Activated CD4-positive, alpha-beta T cell treated with anti-CD3 and anti-CD28 coated beads for 48 hours (primary cell): ENCODE measurements at regions not wholly inside any gene's neighbourhood (a gene's known extent, or its start where the extent isn't known, plus 50 kb on each side); places are given as distances from the start of the nearest gene placed in this dataset.
"Not testable (repeated sequence)": the region's sequence is repeated elsewhere in the genome, so short reads cannot be mapped to it uniquely, and the experiment has no call there.

Source experiments
- DNase-seq: peaks from one replicate; pipeline ENCODE4 v3.0.0-alpha.2; 2020

GRCh38 chr17:68142595-68142994 is 105.2 kb upstream of the AMZ2 start:
- no peak for DNase-seq

GRCh38 chr17:68143425-68143824 is 104.4 kb upstream of the AMZ2 start:
- DNase-seq: no peak

GRCh38 chr17:68145088-68145487 is 102.8 kb upstream of the AMZ2 start:
- DNase-seq: no peak

- no peak for DNase-seq
Observed at GRCh38 chr17:68148936-68149335, 98.9 kb upstream of the AMZ2 start.

GRCh38 chr17:68152161-68152571 is 95.7 kb upstream of the AMZ2 start:
- DNase-seq: no peak

GRCh38 chr17:68155692-68156091 is 92.2 kb upstream of the AMZ2 start:
- DNase-seq: no peak

- DNase-seq: no peak
Observed at GRCh38 chr17:68161644-68162428, 86.0 kb upstream of the AMZ2 start.

- DNase-seq: not testable (repeated sequence)
Observed at GRCh38 chr17:68168273-68169164, 79.3 kb upstream of the AMZ2 start.

GRCh38 chr17:68169165-68169821 is 78.5 kb upstream of the AMZ2 start:
- not testable (repeated sequence) for DNase-seq

GRCh38 chr17:68169840-68170239 is 78.0 kb upstream of the AMZ2 start:
- DNase-seq: no peak

GRCh38 chr17:68170246-68170645 is 77.6 kb upstream of the AMZ2 start:
- DNase-seq: no peak

- DNase-seq: peak; percentile 79
Observed at GRCh38 chr17:68172461-68172954, 75.3 kb upstream of the AMZ2 start.

GRCh38 chr17:68175416-68175815 is 72.4 kb upstream of the AMZ2 start:
- no peak for DNase-seq

- no peak for DNase-seq
Observed at GRCh38 chr17:68175905-68176304, 71.9 kb upstream of the AMZ2 start.

GRCh38 chr17:68176718-68177117 is 71.1 kb upstream of the AMZ2 start:
- no peak for DNase-seq

GRCh38 chr17:68178831-68179230 is 69.0 kb upstream of the AMZ2 start:
- no peak for DNase-seq

GRCh38 chr17:68179236-68179925 is 68.5 kb upstream of the AMZ2 start:
- no peak for DNase-seq

GRCh38 chr17:68179926-68180285 is 67.9 kb upstream of the AMZ2 start:
- no peak for DNase-seq

- DNase-seq: no peak
Observed at GRCh38 chr17:68182011-68182306, 65.9 kb upstream of the AMZ2 start.

GRCh38 chr17:68182940-68183551 is 64.8 kb upstream of the AMZ2 start:
- peak; percentile 72 for DNase-seq

- DNase-seq: no peak
Observed at GRCh38 chr17:68184141-68184571, 63.7 kb upstream of the AMZ2 start.

- DNase-seq: peak; percentile 69
Observed at GRCh38 chr17:68184816-68185436, 62.9 kb upstream of the AMZ2 start.
